ENCODE measurements at regions not wholly inside any gene's neighbourhood (a gene's known extent, or its start where the extent isn't known, plus 50 kb on each side); places are given as distances from the start of the nearest gene placed in this dataset.
"Not testable (repeated sequence)": the region's sequence is repeated elsewhere in the genome, so short reads cannot be mapped to it uniquely, and the experiment has no call there.

GRCh38 chr14:105881021-105881930 is 354.9 kb downstream of the TMEM121 start:
- H3K4me3 ChIP-seq (ENCODE audit: low read depth, low read length): no peak overlapping the region
- DNase-seq (ENCODE audit: low read depth): no peak
- no peak for TF ChIP-seq CTCF (IDR thresholded peaks at IDR 0.05; ENCODE audit: control insufficient read depth, extremely low read depth, insufficient read depth)

GRCh38 chr14:105882011-105882410 is 355.6 kb downstream of the TMEM121 start:
- not testable (repeated sequence) for DNase-seq (ENCODE audit: low read depth); H3K4me3 ChIP-seq (ENCODE audit: low read depth, low read length)

- DNase-seq (ENCODE audit: low read depth): no peak
- H3K4me3 ChIP-seq (ENCODE audit: low read depth, low read length): no peak overlapping the region
- TF ChIP-seq CTCF (IDR thresholded peaks at IDR 0.05; ENCODE audit: control insufficient read depth, extremely low read depth, insufficient read depth): no peak
These were observed 356.2 kb downstream of the TMEM121 start for GRCh38 chr14:105882626-105883025.

GRCh38 chr14:105883066-105884005 is 357.0 kb downstream of the TMEM121 start:
- no peak for TF ChIP-seq CTCF (IDR thresholded peaks at IDR 0.05; ENCODE audit: control insufficient read depth, extremely low read depth, insufficient read depth)
- no peak for DNase-seq (ENCODE audit: low read depth)
- no peak overlapping the region for H3K4me3 ChIP-seq (ENCODE audit: low read depth, low read length)

GRCh38 chr14:105884192-105884807 is 357.9 kb downstream of the TMEM121 start:
- DNase-seq (ENCODE audit: low read depth); H3K4me3 ChIP-seq (ENCODE audit: low read depth, low read length): not testable (repeated sequence)

GRCh38 chr14:105884808-105885281 is 358.5 kb downstream of the TMEM121 start:
- no peak overlapping the region for H3K4me3 ChIP-seq (ENCODE audit: low read depth, low read length)
- TF ChIP-seq CTCF (IDR thresholded peaks at IDR 0.05; ENCODE audit: control insufficient read depth, extremely low read depth, insufficient read depth): no peak
- no peak for DNase-seq (ENCODE audit: low read depth)

- no peak for DNase-seq (ENCODE audit: low read depth)
- no peak overlapping the region for H3K4me3 ChIP-seq (ENCODE audit: low read depth, low read length)
- TF ChIP-seq CTCF (IDR thresholded peaks at IDR 0.05; ENCODE audit: control insufficient read depth, extremely low read depth, insufficient read depth): no peak
These were observed 359.4 kb downstream of the TMEM121 start for GRCh38 chr14:105885561-105886320.

- not testable (repeated sequence) for H3K4me3 ChIP-seq (ENCODE audit: low read depth, low read length); DNase-seq (ENCODE audit: low read depth)
These were observed 360.4 kb downstream of the TMEM121 start for GRCh38 chr14:105886791-105887191.
